Stomach (tissue), 8 donors: ENCODE measurements at regions not wholly inside any gene's neighbourhood (a gene's known extent, or its start where the extent isn't known, plus 50 kb on each side); places are given as distances from the start of the nearest gene placed in this dataset.
"Not testable (repeated sequence)": the region's sequence is repeated elsewhere in the genome, so short reads cannot be mapped to it uniquely, and the experiment has no call there.

ENCODE experiments used
- DNase-seq, 2 donors: peaks; one replicate each; pipeline versions ENCODE4 v3.0.0 to v3.0.0-alpha.2; 2013 to 2019
- H3K27ac ChIP-seq, 5 donors: fragments of 200-600 bp in 4 of 5; sonication (generic) in 4 of 5; one replicate each; pipeline ENCODE4 v1.5.1; 2013 to 2019; ENCODE audit warnings: mild to moderate bottlenecking in 1 of 5, moderate library complexity in 1 of 5
- H3K27me3 ChIP-seq, 3 donors: fragments of 200-600 bp; sonication (generic); one replicate each; pipeline ENCODE4 v1.5.1; 2017 to 2019; ENCODE audit warnings: mixed run types in 1 of 3
- H3K36me3 ChIP-seq, 4 donors: fragments of 200-600 bp; sonication (generic); 1 replicate in 3 of 4; 2 replicates in 1 of 4; pipeline ENCODE4 v1.5.1; 2016 to 2019
- H3K4me1 ChIP-seq, 4 donors: fragments of 200-600 bp; sonication (generic); one replicate each; pipeline ENCODE4 v1.5.1; 2016 to 2019
- H3K4me3 ChIP-seq, 4 donors: fragments of 200-600 bp; sonication (generic) in 3 of 4; one replicate each; pipeline ENCODE4 v1.5.1; 2016 to 2019; ENCODE audit warnings: mild to moderate bottlenecking in 1 of 4
- H3K9me3 ChIP-seq, 4 donors: fragments of 200-600 bp; sonication (generic); one replicate each; pipeline ENCODE4 v1.5.1; 2016 to 2019
- CTCF ChIP-seq, 7 experiments: fragments of 450-650 bp in 4 of 7; fragments of 200-600 bp in 3 of 7; sonication (generic) in 3 of 7; IDR thresholded peaks; one replicate each; pipeline ENCODE4 v1.5.1; 2016 to 2019; ENCODE audit warnings: antibody characterized with exemption in 7 of 7, control low read depth in 2 of 7, mild to moderate bottlenecking in 1 of 7
- EP300 ChIP-seq: sonication (generic); formaldehyde crosslinking; IDR thresholded peaks from one replicate; pipeline ENCODE4 v1.6.1; 2017; ENCODE audit warnings: antibody characterized with exemption
- POLR2A ChIP-seq, 4 donors: fragments of 450-650 bp; IDR thresholded peaks; one replicate each; pipeline ENCODE4 v1.6.1; 2016; ENCODE audit warnings: antibody characterized with exemption in 4 of 4, control low read depth in 2 of 4, mild to moderate bottlenecking in 1 of 4, moderate library complexity in 1 of 4
- POLR2AphosphoS5 ChIP-seq, 3 donors: sonication (generic); formaldehyde crosslinking; IDR thresholded peaks; one replicate each; pipeline ENCODE4 v1.6.1; 2016; ENCODE audit warnings: antibody characterized with exemption in 3 of 3
- WGBS, 5 donors: extraction: QIAGEN DNeasy Blood & Tissue Kit in 3 of 5; methylation state at CpG; one replicate each; pipeline versions ENCODE4 v1.1.5 to v1.1.7; 2013 to 2018; 5-methylcytosine and 5-hydroxymethylcytosine counted together
- intact Hi-C: fragments of 100-400 bp; cut with DNase I; formaldehyde crosslinking; loops from one replicate; pipeline ENCODE4 v1.15.1; 2023; ENCODE audit warnings: low total_unique reads
- donor health status: healthy with polysubstance abuse.
- donor health status: Bipolar disorder and iron deficiency.
- donor health status: healthy.

DNA sequence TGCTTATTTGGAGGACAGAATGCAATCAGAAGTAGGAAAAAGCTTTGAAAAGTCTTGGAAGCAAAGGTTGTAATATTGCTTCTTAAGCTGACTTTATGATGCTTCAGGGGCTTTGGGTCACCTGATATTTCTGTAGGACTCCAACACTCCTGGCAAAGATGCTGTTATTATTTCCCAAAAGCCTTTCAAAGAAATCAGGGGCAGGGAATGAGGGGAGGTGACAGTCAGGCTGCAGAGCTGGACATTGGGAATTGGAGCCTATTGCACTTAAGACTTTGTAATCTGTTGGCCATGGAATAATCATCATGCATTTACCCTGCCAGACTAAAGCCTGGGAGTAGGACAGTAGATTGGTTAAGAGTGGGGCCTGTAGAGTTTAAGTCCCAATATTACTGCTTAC is 168.3 kb upstream of the IL12B start:
- intact Hi-C loops: no loop called here
- TF ChIP-seq POLR2A (IDR thresholded peaks at IDR 0.05): no peak

GRCh38 chr5:159502116-159502515 is 171.8 kb upstream of the IL12B start:
- DNase-seq, H3K36me3 ChIP-seq, H3K27me3 ChIP-seq, intact Hi-C loops, H3K4me3 ChIP-seq, H3K9me3 ChIP-seq, H3K27ac ChIP-seq: not testable (repeated sequence)
- H3K4me1 ChIP-seq: peaks cover 0 to 16% (median 2%) of the 10 kb centered on the region in 4 donors
- 87 to 97% (median 91%) methylated on average over 4 of the region's 4 CpGs for WGBS, 5 donors

More for the DNA sequence above, 168.3 kb upstream of the IL12B start:
- Histone ChIP-seq H3K36me3 (no peaks in the 10 kb centered on the region), H3K27me3 (no peaks in the 10 kb centered on the region), H3K9me3 (no peaks in the 10 kb centered on the region), H3K27ac (no peak overlapping the region), H3K4me3 (no peak overlapping the region), H3K4me1 (no peaks in the 10 kb centered on the region)
- no peak for DNase-seq

DNA sequence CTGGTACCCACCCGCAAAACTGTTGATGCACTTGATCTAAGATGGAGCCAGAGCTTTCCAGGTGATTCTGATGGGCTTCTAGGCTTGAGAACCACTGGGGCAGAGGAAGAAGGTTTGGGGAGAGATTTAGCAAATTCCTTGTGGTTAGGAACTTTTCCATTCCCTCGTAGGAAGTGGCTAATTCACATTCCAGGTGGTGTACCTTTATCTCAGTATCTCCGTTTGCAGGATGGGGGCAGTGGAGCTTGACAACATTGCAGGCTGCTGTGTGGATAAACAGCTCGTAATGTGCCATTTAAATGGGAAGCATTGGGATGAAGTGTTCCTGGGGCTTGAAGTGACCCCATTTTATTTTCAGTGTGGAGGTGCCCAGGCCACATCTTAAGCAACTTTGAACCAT is 172.9 kb upstream of the IL12B start:
- no peak overlapping the region for H3K4me3 ChIP-seq
- 76 to 79% (median 76%) methylated on average over 4 of the region's 4 CpGs for WGBS, 5 donors
- H3K4me1 ChIP-seq: peaks cover 0 to 16% (median 2%) of the 10 kb centered on the region in 4 donors
- H3K36me3 ChIP-seq: no peaks in the 10 kb centered on the region
- no peak for DNase-seq
- no peak overlapping the region for H3K27ac ChIP-seq
- TF ChIP-seq CTCF (IDR thresholded peaks at IDR 0.05): no peak
- H3K27me3 ChIP-seq: no peaks in the 10 kb centered on the region
- intact Hi-C loops: no loop called here
- no peaks in the 10 kb centered on the region for H3K9me3 ChIP-seq

DNA sequence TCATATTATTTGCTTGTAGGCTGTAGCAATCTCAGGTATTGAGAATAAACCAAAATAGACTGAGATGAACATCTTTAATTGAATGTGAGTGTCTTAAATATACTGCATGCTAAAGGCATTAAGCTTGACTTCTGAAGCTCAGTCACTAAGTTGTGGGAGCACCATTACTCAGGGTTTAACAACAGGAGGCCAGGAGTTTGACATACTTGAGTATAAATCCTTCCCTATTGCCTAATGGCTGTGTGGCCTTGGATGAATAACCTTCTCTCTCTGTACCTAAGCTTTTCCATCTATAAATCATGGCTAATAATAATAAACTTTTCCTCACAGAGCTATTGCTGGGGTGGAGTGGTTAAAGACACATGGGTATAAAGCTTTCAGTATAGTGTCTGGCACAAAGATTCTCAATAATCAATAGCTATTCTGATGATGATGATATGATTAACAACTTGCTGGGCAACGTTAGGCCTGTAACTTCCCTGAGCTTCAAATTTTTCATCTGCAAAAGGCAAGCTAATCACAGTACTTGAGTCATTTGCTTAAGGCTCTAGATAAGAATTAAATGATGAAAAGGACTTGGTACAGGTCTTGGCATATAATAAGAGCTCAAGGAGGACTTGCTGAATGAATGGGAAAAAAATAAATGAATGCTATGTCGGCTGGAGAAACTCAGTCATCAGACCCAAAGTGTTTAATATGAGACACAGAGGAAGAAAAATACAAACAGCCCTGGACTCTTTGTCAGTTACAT is 174.0 kb upstream of the IL12B start:
- no peak overlapping the region for H3K4me3 ChIP-seq
- no peaks in the 10 kb centered on the region for H3K9me3 ChIP-seq
- no peak for DNase-seq
- intact Hi-C loops: no loop called here
- H3K4me1 ChIP-seq: peaks cover 0 to 16% (median 2%) of the 10 kb centered on the region in 4 donors
- no peaks in the 10 kb centered on the region for H3K36me3 ChIP-seq
- TF ChIP-seq EP300 (no peak), CTCF (IDR thresholded peaks at IDR 0.05) (no peak)
- no peaks in the 10 kb centered on the region for H3K27me3 ChIP-seq
- WGBS, 5 donors: 20 to 33% (median 25%) methylated on average over 2 of the region's 2 CpGs
- peak overlapping the region in 3 of 5 donors; percentile 30 to 60 (median 33) for H3K27ac ChIP-seq

DNA sequence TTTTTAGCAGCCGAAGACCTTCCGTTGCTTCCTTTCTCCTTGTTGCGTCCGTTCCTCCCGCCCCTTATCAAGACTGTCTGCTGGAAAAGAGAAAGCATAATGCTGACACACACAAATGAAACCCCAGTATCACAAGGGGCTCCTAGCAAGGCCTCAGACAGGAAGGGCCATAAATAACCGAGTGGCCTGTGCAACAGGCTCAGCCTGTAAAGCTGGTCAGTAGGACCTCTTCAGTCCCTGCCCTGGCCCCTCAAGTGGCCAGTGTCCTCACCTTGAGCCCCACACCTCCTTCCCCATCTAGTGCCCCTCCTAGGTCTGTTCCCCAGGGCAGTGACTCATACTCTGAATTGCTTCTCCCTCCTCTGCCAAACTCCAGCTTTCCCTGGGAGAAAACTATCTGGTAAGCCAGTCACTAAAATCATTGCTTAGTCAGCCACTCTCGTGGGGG is 174.6 kb upstream of the IL12B start:
- Histone ChIP-seq H3K4me1 (peaks cover 0 to 16% (median 2%) of the 10 kb centered on the region in 4 donors), H3K36me3 (no peaks in the 10 kb centered on the region), H3K4me3 (no peak overlapping the region), H3K27ac (peak overlapping the region in 3 of 5 donors; percentile 30 to 60 (median 33)), H3K27me3 (no peaks in the 10 kb centered on the region), H3K9me3 (no peaks in the 10 kb centered on the region)
- intact Hi-C loops: no loop called here
- DNase-seq: peak in 1 of 2 donors; percentile 56
- TF ChIP-seq EP300: no peak
- no peak for TF ChIP-seq POLR2A (IDR thresholded peaks at IDR 0.05)
- no peak for TF ChIP-seq POLR2AphosphoS5 (IDR thresholded peaks at IDR 0.05)
- TF ChIP-seq CTCF (IDR thresholded peaks at IDR 0.05): no peak
- 21 to 40% (median 29%) methylated on average over 7 of the region's 7 CpGs for WGBS, 5 donors
